IPS-15b (cell line): ENCODE measurements at regions not wholly inside any gene's neighbourhood (a gene's known extent, or its start where the extent isn't known, plus 50 kb on each side); places are given as distances from the start of the nearest gene placed in this dataset.
"Not testable (repeated sequence)": the region's sequence is repeated elsewhere in the genome, so short reads cannot be mapped to it uniquely, and the experiment has no call there.

ENCODE experiments used
- H3K27me3 ChIP-seq: one replicate; pipeline ENCODE4 v1.6.1; 2013; ENCODE audit warnings: low read length; ENCODE audit not compliant: control insufficient read depth, insufficient read depth
- H3K36me3 ChIP-seq: one replicate; pipeline ENCODE4 v1.6.1; 2013; ENCODE audit warnings: low read length; ENCODE audit not compliant: control insufficient read depth, insufficient read depth
- H3K4me1 ChIP-seq: one replicate; pipeline ENCODE4 v1.6.1; 2013; ENCODE audit warnings: mild to moderate bottlenecking, low read length; ENCODE audit not compliant: control insufficient read depth, insufficient read depth
- H3K4me3 ChIP-seq: one replicate; pipeline ENCODE4 v1.5.1; 2013; ENCODE audit warnings: low read depth, low read length
- H3K9ac ChIP-seq: one replicate; pipeline ENCODE4 v1.6.1; 2013; ENCODE audit warnings: low read depth, mild to moderate bottlenecking, low read length
- H3K9me3 ChIP-seq: one replicate; pipeline ENCODE4 v1.6.1; 2013; ENCODE audit warnings: mild to moderate bottlenecking, low read length; ENCODE audit not compliant: control insufficient read depth, insufficient read depth

DNA sequence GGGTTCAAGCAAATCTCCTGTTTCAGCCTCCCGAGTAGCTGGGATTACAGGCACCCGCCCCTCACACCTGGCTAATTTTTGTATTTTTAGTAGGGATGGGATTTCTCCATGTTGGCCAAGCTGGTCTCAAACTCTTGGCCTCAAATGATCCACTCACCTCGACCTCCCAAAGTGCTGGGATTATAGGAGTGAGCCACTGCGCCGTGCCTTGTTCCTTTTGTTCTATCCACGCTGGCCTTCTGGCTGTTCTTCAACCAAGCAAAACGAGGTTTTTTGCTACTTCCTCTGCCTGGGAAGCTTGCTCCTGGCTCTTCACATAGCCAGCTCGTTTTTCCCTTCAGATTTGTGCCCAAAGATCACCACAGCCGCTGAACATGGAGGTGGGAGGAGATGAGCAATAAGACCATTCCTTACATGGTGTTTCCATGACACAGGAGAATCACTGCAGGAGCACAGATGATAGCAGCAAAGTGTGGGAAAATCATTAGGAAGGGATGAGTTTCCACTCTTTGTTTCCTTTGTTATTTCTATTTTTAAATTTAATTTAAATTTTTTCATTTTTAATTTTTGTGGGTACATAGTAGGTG is 201.0 kb upstream of the ZNF217 start:
- H3K36me3 ChIP-seq, result no peaks in the 10 kb centered on the region
- H3K4me3 ChIP-seq, result no peak overlapping the region
- H3K9ac ChIP-seq, result no peak overlapping the region
- no peaks in the 10 kb centered on the region for H3K9me3 ChIP-seq
- H3K4me1 ChIP-seq, result peaks cover 10% of the 10 kb centered on the region
- H3K27me3 ChIP-seq, result no peaks in the 10 kb centered on the region

DNA sequence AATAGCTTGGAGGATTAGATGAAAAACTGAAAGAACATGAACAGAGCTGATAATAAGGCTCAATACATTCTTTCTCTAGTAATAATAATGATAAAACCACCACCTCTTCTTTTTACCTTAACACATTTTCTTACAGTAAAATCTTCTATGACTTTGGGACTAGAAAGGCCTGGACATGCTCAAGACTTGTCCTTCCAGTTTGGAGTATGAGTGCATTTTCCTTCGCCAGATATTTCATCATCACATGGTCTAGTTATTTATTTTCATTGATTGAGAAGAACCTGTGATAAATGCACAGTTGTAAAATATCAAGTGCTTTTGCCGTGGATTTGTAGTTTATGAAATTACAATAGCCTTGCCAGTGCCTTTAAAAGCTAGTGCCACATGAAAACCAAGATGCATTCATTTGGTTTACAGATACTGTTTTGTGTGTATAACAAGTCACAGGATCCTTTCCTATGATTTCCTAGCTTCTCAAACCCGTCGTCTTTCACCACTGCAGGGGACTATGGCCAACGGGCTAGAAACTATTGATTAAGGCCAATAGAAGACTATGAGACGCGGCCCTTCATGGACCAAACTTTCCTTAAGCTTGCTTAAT is 200.2 kb upstream of the ZNF217 start:
- no peaks in the 10 kb centered on the region for H3K27me3 ChIP-seq
- H3K36me3 ChIP-seq, result no peaks in the 10 kb centered on the region
- H3K9ac ChIP-seq, result no peak overlapping the region
- H3K4me1 ChIP-seq, result peaks cover 14% of the 10 kb centered on the region
- no peaks in the 10 kb centered on the region for H3K9me3 ChIP-seq
- H3K4me3 ChIP-seq, result no peak overlapping the region

GRCh38 chr20:53792946-53793536 is 199.4 kb upstream of the ZNF217 start:
- H3K4me1 ChIP-seq, result peaks cover 14% of the 10 kb centered on the region
- H3K4me3 ChIP-seq, result no peak overlapping the region
- H3K27me3 ChIP-seq, result no peaks in the 10 kb centered on the region
- H3K36me3 ChIP-seq, result no peaks in the 10 kb centered on the region
- H3K9me3 ChIP-seq, result no peaks in the 10 kb centered on the region
- H3K9ac ChIP-seq, result no peak overlapping the region

DNA sequence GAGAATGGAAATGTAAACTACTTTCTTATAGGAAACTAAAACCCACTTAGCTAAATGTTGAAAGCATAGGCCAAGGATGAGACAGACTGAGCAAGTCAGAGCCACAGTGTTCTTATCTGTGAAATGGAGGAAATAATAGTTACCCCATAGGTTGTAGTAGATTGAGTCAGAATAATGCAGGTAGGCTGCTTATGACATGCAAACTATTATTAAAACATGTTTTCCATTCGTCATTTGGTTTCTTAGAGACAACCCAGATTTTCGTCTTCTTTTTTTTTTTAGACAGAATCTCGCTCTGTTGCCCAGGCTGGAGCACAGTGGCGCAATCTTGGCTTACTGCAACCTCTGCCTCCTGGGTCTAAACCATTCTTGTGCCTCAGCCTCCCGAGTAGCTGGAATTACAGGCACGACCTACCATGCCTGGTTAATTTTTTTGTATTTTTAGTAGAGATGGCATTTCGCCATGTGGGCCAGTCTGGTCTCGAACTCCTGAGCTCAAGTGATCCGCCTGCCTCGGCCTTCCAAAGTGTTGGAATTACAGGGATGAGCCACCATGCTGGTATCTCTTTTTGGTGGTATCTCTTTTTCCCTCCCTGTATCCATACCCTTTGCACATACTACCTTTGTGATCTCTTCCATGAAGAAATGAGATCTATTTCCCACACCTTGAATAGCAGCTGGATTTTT is 196.5 kb upstream of the ZNF217 start:
- H3K27me3 ChIP-seq, result no peaks in the 10 kb centered on the region
- no peak overlapping the region for H3K9ac ChIP-seq
- no peaks in the 10 kb centered on the region for H3K9me3 ChIP-seq
- H3K36me3 ChIP-seq, result no peaks in the 10 kb centered on the region
- peaks cover 20% of the 10 kb centered on the region for H3K4me1 ChIP-seq
- no peak overlapping the region for H3K4me3 ChIP-seq

DNA sequence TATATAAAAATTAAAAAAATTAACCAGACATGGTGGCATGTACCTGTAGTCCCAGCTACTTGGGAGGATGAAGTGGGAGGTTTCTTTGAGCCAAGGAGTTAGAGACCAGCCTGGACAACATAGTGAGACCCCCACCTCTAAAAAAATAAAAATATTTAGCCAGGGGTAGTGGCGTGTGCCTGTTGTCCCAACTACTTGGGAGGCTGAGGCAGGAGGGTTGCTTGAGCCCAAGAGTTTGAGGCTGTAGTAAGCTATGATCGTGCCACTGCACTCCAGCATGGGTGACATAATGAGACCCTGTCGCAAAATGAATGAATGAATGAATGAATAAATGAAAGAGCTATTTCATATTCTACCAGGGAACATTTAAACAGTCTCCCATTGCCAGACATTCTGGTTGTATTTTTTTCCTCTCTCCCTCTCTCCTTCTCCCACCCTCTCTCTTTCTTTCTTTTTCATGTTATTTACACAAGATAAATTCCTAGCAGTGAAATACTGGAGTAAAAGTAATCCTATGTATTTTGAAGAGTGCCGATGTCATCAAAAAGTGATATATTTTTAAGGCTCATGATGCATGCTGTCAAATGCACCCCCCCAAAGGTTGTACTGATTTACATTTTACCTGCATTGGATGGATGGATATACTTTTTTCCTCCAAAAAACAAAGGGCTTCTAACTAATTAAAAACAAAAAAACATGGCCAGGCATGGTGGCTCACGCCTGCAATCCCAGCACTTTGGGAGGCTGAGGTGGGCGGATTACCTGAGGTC is 194.8 kb upstream of the ZNF217 start:
- H3K9ac ChIP-seq, result no peak overlapping the region
- H3K9me3 ChIP-seq, result no peaks in the 10 kb centered on the region
- H3K36me3 ChIP-seq, result no peaks in the 10 kb centered on the region
- no peaks in the 10 kb centered on the region for H3K27me3 ChIP-seq
- H3K4me1 ChIP-seq, result peaks cover 20% of the 10 kb centered on the region
- no peak overlapping the region for H3K4me3 ChIP-seq

- peaks cover 20% of the 10 kb centered on the region for H3K4me1 ChIP-seq
- H3K4me3 ChIP-seq, H3K9ac ChIP-seq, H3K27me3 ChIP-seq, H3K36me3 ChIP-seq, H3K9me3 ChIP-seq: not testable (repeated sequence)
These were observed 193.9 kb upstream of the ZNF217 start for GRCh38 chr20:53787491-53787931.

DNA sequence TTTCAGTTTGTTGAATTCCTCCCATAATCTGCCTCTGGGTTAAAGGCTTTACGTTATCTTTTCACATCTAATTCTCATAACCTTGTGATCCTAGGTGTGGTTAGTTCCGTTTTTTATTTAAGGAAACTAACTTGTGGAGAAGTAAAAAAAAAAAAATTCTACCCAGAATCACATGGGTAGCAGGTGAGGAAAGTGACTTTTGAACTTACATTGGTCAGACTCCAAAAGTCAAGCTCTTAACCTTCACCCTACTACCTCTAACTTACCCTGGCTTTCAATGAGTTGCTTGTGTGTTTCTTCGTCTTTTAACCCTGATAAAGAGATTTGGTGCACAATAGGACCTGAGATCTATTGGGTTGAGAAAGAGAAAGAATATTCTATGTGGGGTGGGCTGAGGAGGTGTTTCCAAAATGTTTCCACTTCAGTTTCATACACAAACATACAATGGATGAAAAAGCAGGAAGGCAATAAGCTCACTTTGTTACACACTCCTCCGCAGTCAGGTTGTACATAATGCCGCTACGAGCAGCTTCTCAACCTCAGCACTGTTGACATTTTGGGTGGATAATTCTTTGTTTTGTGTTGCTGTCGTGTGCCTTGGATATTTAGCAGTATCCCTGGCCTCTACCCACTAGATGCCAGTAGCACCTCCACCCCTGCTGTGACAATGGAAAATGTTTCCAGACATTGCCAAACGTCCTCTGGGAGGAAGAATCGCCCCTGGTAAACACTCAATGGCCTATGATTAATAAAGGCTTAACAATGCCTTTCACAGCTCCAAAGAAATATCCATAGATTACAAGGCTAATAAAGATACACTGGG is 193.0 kb upstream of the ZNF217 start:
- H3K9me3 ChIP-seq, result no peaks in the 10 kb centered on the region
- H3K27me3 ChIP-seq, result no peaks in the 10 kb centered on the region
- no peak overlapping the region for H3K4me3 ChIP-seq
- peaks cover 20% of the 10 kb centered on the region for H3K4me1 ChIP-seq
- no peaks in the 10 kb centered on the region for H3K36me3 ChIP-seq
- H3K9ac ChIP-seq, result no peak overlapping the region

DNA sequence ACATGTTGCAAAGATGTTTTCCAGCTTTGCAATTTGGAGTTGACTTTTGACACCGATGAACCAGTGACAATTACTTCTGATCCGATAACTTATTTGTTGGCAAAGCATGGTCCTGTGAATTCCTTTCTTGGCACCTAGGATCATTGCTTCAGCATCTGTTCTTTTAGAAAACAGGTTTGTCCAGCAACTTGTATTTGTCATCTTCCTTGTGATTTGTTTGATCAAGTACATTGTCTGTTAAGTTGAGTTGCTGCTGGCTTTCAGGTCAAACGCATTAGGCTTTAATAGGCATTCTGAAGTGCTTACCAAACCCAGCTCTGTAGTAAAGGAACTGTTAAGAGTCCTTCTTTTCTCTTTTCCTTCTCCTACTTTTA is 192.4 kb upstream of the ZNF217 start:
- H3K4me1 ChIP-seq, result peaks cover 19% of the 10 kb centered on the region

GRCh38 chr20:53785320-53785719 is 191.7 kb upstream of the ZNF217 start:
- H3K9me3 ChIP-seq, result no peaks in the 10 kb centered on the region
- peaks cover 15% of the 10 kb centered on the region for H3K4me1 ChIP-seq
- no peak overlapping the region for H3K4me3 ChIP-seq
- no peaks in the 10 kb centered on the region for H3K36me3 ChIP-seq
- H3K27me3 ChIP-seq, result no peaks in the 10 kb centered on the region
- H3K9ac ChIP-seq, result no peak overlapping the region

More for the DNA sequence above, 192.4 kb upstream of the ZNF217 start:
- H3K4me3 ChIP-seq, result no peak overlapping the region
- no peaks in the 10 kb centered on the region for H3K9me3 ChIP-seq
- no peak overlapping the region for H3K9ac ChIP-seq
- no peaks in the 10 kb centered on the region for H3K36me3 ChIP-seq
- H3K27me3 ChIP-seq, result no peaks in the 10 kb centered on the region

DNA sequence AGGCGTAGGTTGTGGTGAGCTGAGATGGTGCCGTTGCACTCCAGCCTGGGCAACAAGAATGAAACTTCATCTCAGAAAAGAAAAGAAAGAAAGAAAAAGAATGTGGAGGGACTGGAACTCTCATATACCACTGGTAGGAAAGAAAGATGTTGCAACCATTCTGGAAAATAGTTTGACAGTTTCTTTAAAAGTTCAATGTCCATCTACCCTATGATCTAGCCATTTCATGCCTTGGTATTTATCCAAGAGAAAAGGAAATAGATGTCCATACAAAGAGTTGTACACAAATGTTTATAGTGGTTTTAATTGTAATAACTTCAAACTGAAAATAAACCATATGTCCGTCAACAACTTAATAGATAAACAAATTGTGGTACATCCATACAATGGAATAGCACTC is 190.1 kb upstream of the ZNF217 start:
- Histone ChIP-seq H3K27me3 (no peaks in the 10 kb centered on the region), H3K4me3 (no peak overlapping the region), H3K36me3 (no peaks in the 10 kb centered on the region), H3K9me3 (no peaks in the 10 kb centered on the region), H3K4me1 (peaks cover 6% of the 10 kb centered on the region), H3K9ac (no peak overlapping the region)
